ENCODE measurements at regions not wholly inside any gene's neighbourhood (a gene's known extent, or its start where the extent isn't known, plus 50 kb on each side); places are given as distances from the start of the nearest gene placed in this dataset.

- no peak for DNase-seq (ENCODE audit: low spot score)
These were observed 510.4 kb downstream of the PSAT1 start for GRCh38 chr9:78807286-78807685.

GRCh38 chr9:78808048-78808447 is 511.1 kb downstream of the PSAT1 start:
- DNase-seq (ENCODE audit: low spot score): no peak

- DNase-seq (ENCODE audit: low spot score): no peak
These were observed 514.8 kb downstream of the PSAT1 start for GRCh38 chr9:78811622-78812276.

DNA sequence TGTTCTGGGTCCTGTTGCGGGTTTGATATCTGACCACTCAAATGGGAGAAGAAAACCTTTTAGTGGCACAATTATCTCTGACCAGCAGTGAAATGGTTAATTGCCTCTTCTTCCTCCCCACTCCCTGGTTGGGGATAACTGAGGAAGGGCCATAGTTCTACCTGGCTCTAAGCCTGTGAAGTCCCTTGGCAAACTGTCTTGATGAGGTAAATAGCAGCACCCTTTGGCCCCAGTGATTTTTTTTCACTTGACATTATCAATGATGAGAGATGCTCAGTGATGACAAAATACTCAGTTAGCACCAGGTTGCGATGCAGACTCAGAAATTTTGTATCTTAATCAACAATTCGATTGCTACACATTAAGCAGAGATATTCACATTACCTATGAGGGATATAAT is 515.7 kb downstream of the PSAT1 start:
- no peak for DNase-seq (ENCODE audit: low spot score)

DNA sequence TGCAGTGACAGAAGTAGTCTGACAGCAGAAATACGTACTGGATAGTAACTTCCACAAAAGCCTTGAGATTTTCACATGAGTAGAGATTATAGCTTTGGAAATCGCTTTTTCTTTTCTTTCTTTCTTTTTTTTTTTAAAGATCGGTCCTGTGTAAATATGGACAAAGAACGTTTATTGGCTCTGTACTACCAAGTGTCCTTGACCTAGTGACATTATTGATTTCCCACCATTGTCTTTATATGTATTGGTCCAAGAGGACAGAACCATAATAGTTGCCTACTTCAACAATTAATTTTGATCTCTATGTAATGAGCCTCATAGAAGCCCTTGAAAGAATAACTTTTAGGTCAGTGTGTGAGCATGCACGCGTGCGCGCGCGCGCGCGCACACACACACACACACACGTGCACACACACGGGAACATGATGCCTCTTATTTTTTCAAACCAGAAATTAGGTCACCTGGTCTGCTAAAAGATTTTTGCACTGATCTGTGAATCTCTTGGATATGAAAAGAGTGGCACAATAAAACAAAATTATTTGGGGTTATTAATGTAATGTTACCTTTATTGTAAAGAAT is 516.8 kb downstream of the PSAT1 start:
- no peak for DNase-seq (ENCODE audit: low spot score)

- peak; percentile 53 for DNase-seq (ENCODE audit: low spot score)
These were observed 524.3 kb downstream of the PSAT1 start for GRCh38 chr9:78821126-78821822.

GRCh38 chr9:78826527-78826926 is 529.6 kb downstream of the PSAT1 start:
- DNase-seq (ENCODE audit: low spot score): no peak

GRCh38 chr9:78828521-78828920 is 531.6 kb downstream of the PSAT1 start:
- no peak for DNase-seq (ENCODE audit: low spot score)

- DNase-seq (ENCODE audit: low spot score): no peak
These were observed 533.4 kb downstream of the PSAT1 start for GRCh38 chr9:78830301-78830700.

GRCh38 chr9:78831726-78832125 is 534.8 kb downstream of the PSAT1 start:
- no peak for DNase-seq (ENCODE audit: low spot score)

GRCh38 chr9:78835928-78836450 is 539.1 kb downstream of the PSAT1 start:
- no peak for DNase-seq (ENCODE audit: low spot score)

GRCh38 chr9:78839252-78839651 is 542.3 kb downstream of the PSAT1 start:
- DNase-seq (ENCODE audit: low spot score): no peak

DNA sequence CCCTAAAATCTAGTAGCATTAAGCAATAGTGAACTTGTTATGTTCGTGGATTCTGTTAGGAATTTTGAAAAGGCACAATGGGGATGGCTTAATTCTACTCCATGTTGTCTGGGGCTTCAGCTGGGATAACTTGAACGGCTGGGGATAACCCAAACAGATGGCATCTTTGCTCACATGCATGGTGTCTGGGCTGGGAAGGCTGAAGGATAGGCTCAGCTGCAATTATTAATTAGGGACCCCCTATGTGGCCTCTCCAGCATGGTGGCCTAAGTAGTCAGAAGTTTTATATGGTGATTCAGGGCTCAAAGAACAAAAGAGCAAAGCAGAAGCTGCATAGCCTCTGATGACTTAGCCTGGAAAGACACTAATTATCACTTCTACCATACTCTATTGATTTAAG is 551.1 kb downstream of the PSAT1 start:
- no peak for DNase-seq (ENCODE audit: low spot score)

DNA sequence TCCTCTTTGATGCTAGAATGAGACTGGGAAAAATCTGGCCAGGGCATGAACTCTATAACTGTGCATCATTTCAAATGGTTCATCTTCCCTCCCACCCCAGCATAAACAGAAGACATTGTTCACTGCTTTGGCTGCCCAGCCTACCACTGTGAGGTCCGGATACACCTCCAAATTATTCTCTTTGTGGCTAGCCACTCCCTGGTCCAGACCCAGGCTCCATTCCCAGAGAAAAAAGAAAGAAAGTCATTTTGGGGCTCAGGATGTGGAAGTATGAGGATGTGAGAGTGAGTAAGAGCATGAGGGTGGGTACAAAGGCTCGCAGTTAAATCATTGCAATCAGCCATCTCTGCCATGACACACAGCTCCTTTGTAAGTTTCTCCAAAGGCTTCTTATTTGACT is 559.2 kb downstream of the PSAT1 start:
- DNase-seq (ENCODE audit: low spot score): peak; percentile 31

GRCh38 chr9:78856781-78857180 is 559.9 kb downstream of the PSAT1 start:
- DNase-seq (ENCODE audit: low spot score): no peak

DNA sequence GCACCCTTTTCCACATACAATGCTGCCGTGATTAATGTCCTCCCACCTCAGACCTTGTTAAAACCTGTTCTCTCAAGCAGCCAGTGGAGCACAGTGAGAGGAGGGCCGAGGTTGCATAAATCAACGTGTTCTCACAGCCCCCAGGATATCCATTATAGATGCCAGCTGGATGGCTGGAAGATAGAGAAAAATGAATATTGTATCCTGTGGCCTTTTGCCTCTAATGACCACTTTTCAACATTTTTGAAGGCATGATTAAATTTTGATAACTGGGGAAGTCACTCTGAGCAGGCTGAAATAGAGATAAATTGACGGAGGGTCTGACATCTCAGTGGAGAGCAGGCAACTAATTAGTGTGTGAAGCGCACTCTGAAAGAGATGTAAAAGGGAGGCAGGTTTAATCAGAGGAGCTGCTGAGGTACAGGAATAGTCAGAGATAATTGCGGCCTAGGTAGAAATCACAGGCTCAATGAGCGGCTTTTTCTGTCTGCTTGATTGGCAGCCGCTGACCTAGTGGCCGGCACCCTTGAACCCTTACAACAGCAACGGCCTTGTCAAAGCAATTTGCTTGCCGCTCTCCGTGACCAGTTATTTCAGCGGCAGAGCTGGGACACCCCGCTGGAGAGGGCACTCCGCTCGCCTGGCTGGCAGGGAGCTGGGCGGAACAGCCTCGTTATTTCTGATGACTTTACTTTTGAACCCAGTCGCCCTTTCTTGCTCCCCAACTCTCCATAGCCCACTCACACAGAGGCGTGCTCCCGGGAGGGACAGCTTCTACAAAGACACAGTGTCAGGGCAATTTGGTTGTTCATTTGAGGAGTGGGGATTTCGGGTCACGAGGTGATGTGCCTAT is 560.7 kb downstream of the PSAT1 start:
- no peak for DNase-seq (ENCODE audit: low spot score)

DNA sequence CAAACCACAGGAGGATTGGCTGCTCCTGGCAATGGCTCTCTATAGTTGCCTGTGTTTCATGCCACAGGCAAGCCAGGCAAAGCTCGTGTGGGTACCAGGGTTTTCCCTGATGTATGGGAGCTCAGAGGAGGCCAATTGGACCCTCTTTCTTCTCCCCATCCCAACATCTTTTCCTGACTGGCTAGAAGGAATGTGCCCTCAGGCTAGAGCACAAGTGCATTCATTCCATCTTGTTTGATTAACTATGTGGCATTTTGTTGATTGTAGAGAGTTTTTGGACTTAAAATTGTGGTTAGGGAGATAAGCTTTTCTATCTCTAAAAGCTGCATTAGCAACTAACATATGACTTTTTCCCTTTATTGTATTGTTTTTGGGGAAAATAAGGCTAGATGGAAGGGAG is 561.3 kb downstream of the PSAT1 start:
- DNase-seq (ENCODE audit: low spot score): no peak

- no peak for DNase-seq (ENCODE audit: low spot score)
These were observed 564.0 kb downstream of the PSAT1 start for GRCh38 chr9:78860801-78861475.

GRCh38 chr9:78863531-78863930 is 566.6 kb downstream of the PSAT1 start:
- no peak for DNase-seq (ENCODE audit: low spot score)

DNA sequence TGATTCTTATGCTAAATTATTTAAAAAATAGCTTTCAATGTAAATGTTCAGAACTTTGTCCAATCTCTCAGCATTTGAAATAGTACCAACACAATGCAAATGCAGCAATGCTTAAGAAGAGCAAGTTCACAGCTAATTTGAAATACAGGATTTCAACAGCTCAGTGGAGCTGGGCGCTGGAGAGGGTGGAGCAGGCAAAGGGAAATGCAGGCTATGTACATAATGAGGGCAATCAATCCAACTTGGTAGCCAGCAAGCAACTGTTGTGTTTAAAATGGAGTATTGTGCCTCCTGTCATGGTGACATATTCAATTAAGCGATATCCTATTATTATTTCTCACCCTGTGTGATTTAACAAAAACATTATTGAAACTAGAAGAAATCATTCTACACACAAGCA is 568.8 kb downstream of the PSAT1 start:
- DNase-seq (ENCODE audit: low spot score): no peak

GRCh38 chr9:78866207-78867132 is 569.5 kb downstream of the PSAT1 start:
- DNase-seq (ENCODE audit: low spot score): peak; percentile 39

Measured in SW480 (cell line).